ENCODE measurements at regions not wholly inside any gene's neighbourhood (a gene's known extent, or its start where the extent isn't known, plus 50 kb on each side); places are given as distances from the start of the nearest gene placed in this dataset.

- Histone ChIP-seq H3K9me3 (ENCODE audit: insufficient read depth, low read length) (no peaks in the 10 kb centered on the region), H3K79me2 (ENCODE audit: low read length) (no peaks in the 10 kb centered on the region), H3K4me3 (ENCODE audit: low read length) (no peak overlapping the region), H2AFZ (ENCODE audit: low read depth, low read length) (no peak overlapping the region), H3K27ac (ENCODE audit: low read length) (no peak overlapping the region), H3K36me3 (replicated peaks; ENCODE audit: low read depth, low read length) (no peaks in the 10 kb centered on the region), H3K4me1 (ENCODE audit: low read length) (no peaks in the 10 kb centered on the region), H4K20me1 (ENCODE audit: insufficient read depth, low read length) (no peaks in the 10 kb centered on the region), H3K4me2 (ENCODE audit: low read length) (no peak overlapping the region), H3K9ac (ENCODE audit: low read length) (no peak overlapping the region), H3K27me3 (ENCODE audit: low read depth, low read length) (no peaks in the 10 kb centered on the region)
- TF ChIP-seq CTCF (IDR thresholded peaks at IDR 0.05; ENCODE audit: low read depth, low read length) (no peak), EZH2phosphoT487 (IDR thresholded peaks at IDR 0.05; ENCODE audit: low read depth) (no peak)
Observed at GRCh38 chr18:78399992-78400503, 579.6 kb upstream of the SALL3 start.

GRCh38 chr18:78402440-78402839 is 577.2 kb upstream of the SALL3 start:
- no peak overlapping the region for H2AFZ ChIP-seq (ENCODE audit: low read depth, low read length)
- H3K4me1 ChIP-seq (ENCODE audit: low read length): no peaks in the 10 kb centered on the region
- H3K27me3 ChIP-seq (ENCODE audit: low read depth, low read length): no peaks in the 10 kb centered on the region
- TF ChIP-seq EZH2phosphoT487 (IDR thresholded peaks at IDR 0.05; ENCODE audit: low read depth): no peak
- TF ChIP-seq CTCF (IDR thresholded peaks at IDR 0.05; ENCODE audit: low read depth, low read length): no peak
- H4K20me1 ChIP-seq (ENCODE audit: insufficient read depth, low read length): no peaks in the 10 kb centered on the region
- H3K4me3 ChIP-seq (ENCODE audit: low read length): no peak overlapping the region
- no peak overlapping the region for H3K4me2 ChIP-seq (ENCODE audit: low read length)
- no peak overlapping the region for H3K27ac ChIP-seq (ENCODE audit: low read length)
- H3K36me3 ChIP-seq (replicated peaks; ENCODE audit: low read depth, low read length): no peaks in the 10 kb centered on the region
- H3K9ac ChIP-seq (ENCODE audit: low read length): no peak overlapping the region
- no peaks in the 10 kb centered on the region for H3K79me2 ChIP-seq (ENCODE audit: low read length)
- H3K9me3 ChIP-seq (ENCODE audit: insufficient read depth, low read length): no peaks in the 10 kb centered on the region

GRCh38 chr18:78402966-78403365 is 576.7 kb upstream of the SALL3 start:
- no peak overlapping the region for H2AFZ ChIP-seq (ENCODE audit: low read depth, low read length)
- no peaks in the 10 kb centered on the region for H3K79me2 ChIP-seq (ENCODE audit: low read length)
- H3K27me3 ChIP-seq (ENCODE audit: low read depth, low read length): no peaks in the 10 kb centered on the region
- TF ChIP-seq EZH2phosphoT487 (IDR thresholded peaks at IDR 0.05; ENCODE audit: low read depth): no peak
- TF ChIP-seq CTCF (IDR thresholded peaks at IDR 0.05; ENCODE audit: low read depth, low read length): no peak
- no peak overlapping the region for H3K4me3 ChIP-seq (ENCODE audit: low read length)
- no peak overlapping the region for H3K9ac ChIP-seq (ENCODE audit: low read length)
- no peak overlapping the region for H3K4me2 ChIP-seq (ENCODE audit: low read length)
- H4K20me1 ChIP-seq (ENCODE audit: insufficient read depth, low read length): no peaks in the 10 kb centered on the region
- H3K27ac ChIP-seq (ENCODE audit: low read length): no peak overlapping the region
- no peaks in the 10 kb centered on the region for H3K4me1 ChIP-seq (ENCODE audit: low read length)
- no peaks in the 10 kb centered on the region for H3K36me3 ChIP-seq (replicated peaks; ENCODE audit: low read depth, low read length)
- H3K9me3 ChIP-seq (ENCODE audit: insufficient read depth, low read length): no peaks in the 10 kb centered on the region

GRCh38 chr18:78403371-78403770 is 576.2 kb upstream of the SALL3 start:
- Histone ChIP-seq H3K79me2 (ENCODE audit: low read length) (no peaks in the 10 kb centered on the region), H3K27me3 (ENCODE audit: low read depth, low read length) (no peaks in the 10 kb centered on the region), H3K4me2 (ENCODE audit: low read length) (no peak overlapping the region), H2AFZ (ENCODE audit: low read depth, low read length) (no peak overlapping the region), H3K27ac (ENCODE audit: low read length) (no peak overlapping the region), H3K9ac (ENCODE audit: low read length) (no peak overlapping the region), H3K4me1 (ENCODE audit: low read length) (no peaks in the 10 kb centered on the region), H3K4me3 (ENCODE audit: low read length) (no peak overlapping the region), H3K9me3 (ENCODE audit: insufficient read depth, low read length) (no peaks in the 10 kb centered on the region), H3K36me3 (replicated peaks; ENCODE audit: low read depth, low read length) (no peaks in the 10 kb centered on the region), H4K20me1 (ENCODE audit: insufficient read depth, low read length) (no peaks in the 10 kb centered on the region)
- TF ChIP-seq EZH2phosphoT487 (IDR thresholded peaks at IDR 0.05; ENCODE audit: low read depth): no peak
- no peak for TF ChIP-seq CTCF (IDR thresholded peaks at IDR 0.05; ENCODE audit: low read depth, low read length)
